ENCODE measurements at regions not wholly inside any gene's neighbourhood (a gene's known extent, or its start where the extent isn't known, plus 50 kb on each side); places are given as distances from the start of the nearest gene placed in this dataset.

DNA sequence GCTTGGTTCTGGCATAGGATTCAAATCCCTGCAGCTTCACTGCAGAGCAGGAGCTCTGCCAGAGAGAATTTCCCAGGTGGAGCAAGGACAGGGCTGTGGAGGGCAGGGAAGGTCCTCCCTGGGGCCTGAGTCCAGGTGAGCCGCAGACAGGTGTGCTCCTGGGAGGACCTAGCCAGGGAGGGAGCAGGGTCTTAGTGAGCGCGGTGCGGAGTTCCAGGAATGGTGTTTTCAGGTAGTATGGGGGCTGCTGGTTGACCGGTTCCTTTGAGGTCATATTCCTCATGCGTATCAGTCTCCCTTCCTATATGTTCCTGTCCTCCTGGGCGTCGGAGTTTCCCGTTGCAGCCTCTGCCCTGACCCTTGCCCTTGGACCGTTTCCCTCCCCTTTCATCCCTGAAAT lies 813.3 kb downstream of the KCNJ18 start:
- TF ChIP-seq, protein P1, sequence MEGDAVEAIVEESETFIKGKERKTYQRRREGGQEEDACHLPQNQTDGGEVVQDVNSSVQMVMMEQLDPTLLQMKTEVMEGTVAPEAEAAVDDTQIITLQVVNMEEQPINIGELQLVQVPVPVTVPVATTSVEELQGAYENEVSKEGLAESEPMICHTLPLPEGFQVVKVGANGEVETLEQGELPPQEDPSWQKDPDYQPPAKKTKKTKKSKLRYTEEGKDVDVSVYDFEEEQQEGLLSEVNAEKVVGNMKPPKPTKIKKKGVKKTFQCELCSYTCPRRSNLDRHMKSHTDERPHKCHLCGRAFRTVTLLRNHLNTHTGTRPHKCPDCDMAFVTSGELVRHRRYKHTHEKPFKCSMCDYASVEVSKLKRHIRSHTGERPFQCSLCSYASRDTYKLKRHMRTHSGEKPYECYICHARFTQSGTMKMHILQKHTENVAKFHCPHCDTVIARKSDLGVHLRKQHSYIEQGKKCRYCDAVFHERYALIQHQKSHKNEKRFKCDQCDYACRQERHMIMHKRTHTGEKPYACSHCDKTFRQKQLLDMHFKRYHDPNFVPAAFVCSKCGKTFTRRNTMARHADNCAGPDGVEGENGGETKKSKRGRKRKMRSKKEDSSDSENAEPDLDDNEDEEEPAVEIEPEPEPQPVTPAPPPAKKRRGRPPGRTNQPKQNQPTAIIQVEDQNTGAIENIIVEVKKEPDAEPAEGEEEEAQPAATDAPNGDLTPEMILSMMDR (IDR thresholded peaks at IDR 0.05), result no peak
- no peak for TF ChIP-seq ZFX (IDR thresholded peaks at IDR 0.05; ENCODE audit: borderline replicate concordance)
